Memory B cell (primary cell): ENCODE measurements at regions not wholly inside any gene's neighbourhood (a gene's known extent, or its start where the extent isn't known, plus 50 kb on each side); places are given as distances from the start of the nearest gene placed in this dataset.

ENCODE experiments used
- ATAC-seq: fragments of 150-1000 bp; cut with Tn5 transposase; 2 replicates; pipeline ENCODE4 v1.10.0; 2021; ENCODE audit warnings: low read depth, mild to moderate bottlenecking, moderate library complexity
- DNase-seq, 2 donors: peaks; one replicate each; pipeline ENCODE4 v3.0.0; 2022; ENCODE audit warnings: low spot score in 2 of 2
- H3K27ac Mint-ChIP-seq: one replicate; pipeline ENCODE4 v1.8.0; 2022; ENCODE audit warnings: mild to moderate bottlenecking, moderate library complexity, mixed read lengths
- H3K27me3 Mint-ChIP-seq: one replicate; pipeline ENCODE4 v1.8.0; 2022; ENCODE audit warnings: mixed read lengths
- H3K36me3 Mint-ChIP-seq: one replicate; pipeline ENCODE4 v1.8.0; 2022; ENCODE audit warnings: mild to moderate bottlenecking, mixed read lengths
- H3K4me1 Mint-ChIP-seq: one replicate; pipeline ENCODE4 v1.8.0; 2022; ENCODE audit warnings: mixed read lengths
- H3K4me3 Mint-ChIP-seq: one replicate; pipeline ENCODE4 v1.8.0; 2022; ENCODE audit warnings: mild to moderate bottlenecking, moderate library complexity, mixed read lengths
- H3K9me3 Mint-ChIP-seq: one replicate; pipeline ENCODE4 v1.8.0; 2022; ENCODE audit warnings: mixed read lengths

DNA sequence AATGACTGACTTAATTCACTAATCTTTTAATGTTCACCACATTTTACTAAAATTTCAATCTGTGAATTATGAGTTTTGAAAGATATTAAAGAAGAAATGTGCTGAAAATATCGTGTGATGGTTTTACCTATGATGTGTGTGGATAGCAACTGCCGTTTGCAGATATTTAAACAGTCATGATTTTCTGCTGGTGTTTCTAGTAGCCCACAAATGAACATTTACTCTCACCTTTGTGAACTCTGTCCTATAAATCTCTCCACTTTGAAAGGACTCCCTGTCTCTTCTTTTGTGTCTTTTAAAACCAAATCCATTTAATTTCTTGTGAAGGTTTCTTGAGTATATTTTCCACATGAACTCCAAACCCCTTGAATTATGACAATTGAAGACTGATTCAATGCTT, 771.2 kb upstream of the SALL3 start:
- Mint-ChIP-seq H3K27ac (no peak overlapping the region), H3K4me1 (no peaks in the 10 kb centered on the region), H3K36me3 (no peaks in the 10 kb centered on the region), H3K27me3 (no peaks in the 10 kb centered on the region), H3K4me3 (no peak overlapping the region), H3K9me3 (no peaks in the 10 kb centered on the region)
- ATAC-seq (no peak), DNase-seq (no peak)

DNA sequence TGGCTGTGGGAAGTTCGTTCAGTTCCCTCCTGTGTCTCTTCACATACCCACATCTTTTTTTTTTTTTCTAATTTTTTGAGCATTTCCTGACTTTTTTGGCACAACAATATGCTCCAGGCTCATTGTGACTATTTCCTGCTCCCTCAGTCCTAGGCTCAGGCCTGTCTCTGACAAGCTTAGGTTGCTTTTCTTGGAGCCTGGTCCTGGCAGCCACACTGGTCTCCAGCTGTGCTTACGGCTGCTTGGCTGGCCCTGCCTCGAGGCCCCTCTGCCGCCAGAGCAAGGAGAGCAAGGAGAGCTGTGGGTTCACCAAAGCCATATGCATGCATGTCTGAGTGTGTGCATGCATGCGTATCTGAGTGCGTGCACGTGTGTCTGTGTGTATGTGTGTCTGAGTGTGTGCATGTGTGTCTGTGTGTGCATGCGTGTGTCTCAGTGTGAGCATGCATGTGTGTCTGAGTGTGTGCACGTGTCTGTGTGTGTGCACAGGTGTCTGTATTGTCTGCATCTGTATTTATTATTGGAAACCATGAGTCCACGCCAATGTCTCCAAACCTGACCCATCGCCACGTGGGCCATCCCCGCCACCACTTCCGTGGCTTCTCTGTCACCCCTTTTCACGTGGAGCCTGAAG, 766.1 kb upstream of the SALL3 start:
- Mint-ChIP-seq H3K36me3 (no peaks in the 10 kb centered on the region), H3K4me3 (no peak overlapping the region), H3K27ac (no peak overlapping the region), H3K9me3 (no peaks in the 10 kb centered on the region), H3K4me1 (no peaks in the 10 kb centered on the region), H3K27me3 (no peaks in the 10 kb centered on the region)
- no peak for DNase-seq
- ATAC-seq, result no peak

DNA sequence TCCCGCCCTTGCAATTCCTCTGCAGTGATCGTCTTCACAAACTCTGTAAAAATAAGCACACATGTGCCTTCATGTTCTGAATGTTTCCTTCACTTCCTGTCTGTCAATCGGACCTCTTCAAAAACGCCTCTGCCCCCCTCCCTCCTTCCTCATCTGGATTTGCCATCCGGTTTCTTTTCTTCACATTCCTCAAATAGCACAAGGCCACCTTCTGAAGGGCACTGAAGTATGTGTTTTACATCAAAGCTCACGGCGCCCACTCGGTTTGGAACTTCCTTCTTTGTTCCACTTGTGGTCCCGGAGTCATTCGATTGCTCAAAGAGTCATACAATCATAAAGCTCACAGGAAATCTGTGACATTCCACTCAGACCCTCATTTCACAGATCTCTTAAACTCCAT, 758.1 kb upstream of the SALL3 start:
- no peak for ATAC-seq
- no peaks in the 10 kb centered on the region for H3K27me3 Mint-ChIP-seq

DNA sequence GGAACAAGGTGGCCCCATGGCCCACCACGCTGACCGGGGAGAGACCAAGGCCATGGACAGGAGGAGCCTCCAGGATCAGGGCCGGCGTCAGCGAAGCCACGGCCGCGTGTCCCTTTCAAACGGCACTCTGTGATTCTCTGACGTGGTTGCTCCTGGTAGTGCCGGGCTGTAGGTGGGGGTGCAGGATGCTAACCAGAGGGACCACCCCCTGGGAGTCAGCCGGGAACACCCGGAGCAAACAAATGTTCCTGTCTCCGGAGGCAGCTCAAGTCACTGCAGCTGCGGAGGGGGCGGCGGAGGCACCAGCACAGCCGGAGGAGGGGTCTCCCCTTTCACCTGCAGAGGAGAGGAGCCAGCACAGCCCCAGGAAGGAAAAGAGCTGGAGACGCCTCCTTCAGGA, 750.6 kb upstream of the SALL3 start:
- Mint-ChIP-seq H3K9me3 (no peaks in the 10 kb centered on the region), H3K4me3 (no peak overlapping the region), H3K27me3 (peaks cover 4% of the 10 kb centered on the region), H3K27ac (no peak overlapping the region), H3K36me3 (no peaks in the 10 kb centered on the region), H3K4me1 (no peaks in the 10 kb centered on the region)
- ATAC-seq (no peak), DNase-seq (no peak)

More for the DNA sequence above, 758.1 kb upstream of the SALL3 start:
- H3K9me3 Mint-ChIP-seq, result no peaks in the 10 kb centered on the region
- H3K27ac Mint-ChIP-seq, result no peak overlapping the region
- H3K4me3 Mint-ChIP-seq, result no peak overlapping the region
- H3K36me3 Mint-ChIP-seq, result no peaks in the 10 kb centered on the region
- DNase-seq, result no peak
- H3K4me1 Mint-ChIP-seq, result no peaks in the 10 kb centered on the region

DNA sequence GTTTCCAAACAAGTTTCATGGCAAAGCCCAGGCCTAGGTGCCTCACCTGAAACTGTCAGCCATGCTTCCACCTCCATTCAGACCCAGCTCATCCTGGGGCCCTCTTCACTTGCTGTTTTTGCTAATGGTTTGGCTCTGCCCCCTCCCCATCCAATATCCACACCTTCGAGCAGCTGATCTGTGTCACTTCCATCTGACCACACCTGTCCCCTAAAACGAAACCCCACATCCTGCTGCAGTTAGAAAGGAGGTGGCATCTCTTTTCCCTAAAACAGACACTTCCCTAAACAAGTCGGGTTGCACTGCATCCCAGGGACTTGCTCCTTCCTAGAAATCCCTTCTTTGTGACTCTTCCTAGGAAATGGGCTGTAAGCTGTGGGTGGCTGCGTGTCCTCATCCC, 748.7 kb upstream of the SALL3 start:
- Mint-ChIP-seq H3K36me3 (no peaks in the 10 kb centered on the region), H3K27me3 (peaks cover 4% of the 10 kb centered on the region), H3K9me3 (no peaks in the 10 kb centered on the region), H3K27ac (no peak overlapping the region), H3K4me3 (no peak overlapping the region), H3K4me1 (no peaks in the 10 kb centered on the region)
- ATAC-seq (no peak), DNase-seq (no peak)

DNA sequence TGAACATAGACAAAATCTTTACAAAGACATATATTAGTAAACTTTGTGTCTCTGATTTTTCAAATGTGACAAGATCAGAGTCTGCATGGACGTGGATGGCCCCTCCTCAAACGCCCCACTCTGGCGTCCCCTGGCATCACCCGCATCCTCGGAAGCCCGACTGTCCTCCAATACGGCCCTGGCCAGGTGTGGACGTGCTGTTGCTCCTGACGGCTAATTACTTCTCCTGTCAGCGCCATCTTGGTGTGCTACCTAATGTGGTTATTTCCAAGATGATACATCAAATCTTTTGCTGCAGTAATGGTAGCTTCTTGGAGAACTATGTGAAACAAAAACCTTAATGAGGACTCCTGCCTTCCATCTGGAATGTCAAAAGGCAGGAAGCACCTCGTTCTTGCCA, 747.4 kb upstream of the SALL3 start:
- H3K27me3 Mint-ChIP-seq, result peaks cover 2% of the 10 kb centered on the region
- no peak overlapping the region for H3K27ac Mint-ChIP-seq
- DNase-seq (no peak), ATAC-seq (no peak)
- H3K9me3 Mint-ChIP-seq, result no peaks in the 10 kb centered on the region
- no peaks in the 10 kb centered on the region for H3K4me1 Mint-ChIP-seq
- no peak overlapping the region for H3K4me3 Mint-ChIP-seq
- H3K36me3 Mint-ChIP-seq, result no peaks in the 10 kb centered on the region

DNA sequence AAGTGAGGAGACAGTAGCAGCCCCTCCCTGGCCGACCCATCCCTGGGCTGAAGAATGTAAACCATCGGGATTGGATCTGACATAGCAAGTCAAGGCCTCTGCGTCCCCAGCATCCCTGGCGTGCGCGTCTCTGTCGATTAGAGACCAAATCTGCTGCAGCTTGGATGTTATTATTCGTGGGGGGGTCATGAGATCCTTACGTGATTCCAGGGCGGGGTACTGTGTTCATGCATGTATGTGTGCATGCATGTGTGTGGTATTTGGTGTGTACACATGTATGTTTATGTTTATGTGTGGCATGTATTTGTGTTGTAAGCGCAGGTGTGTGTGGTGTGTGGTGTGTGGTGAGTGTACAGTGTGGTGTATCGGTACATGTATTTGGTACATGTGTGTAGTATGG, 741.8 kb upstream of the SALL3 start:
- DNase-seq (no peak), ATAC-seq (no peak)
- no peak overlapping the region for H3K4me3 Mint-ChIP-seq
- peaks cover 7% of the 10 kb centered on the region for H3K9me3 Mint-ChIP-seq
- H3K4me1 Mint-ChIP-seq, result peaks cover 4% of the 10 kb centered on the region
- no peak overlapping the region for H3K27ac Mint-ChIP-seq
- H3K36me3 Mint-ChIP-seq, result no peaks in the 10 kb centered on the region
- H3K27me3 Mint-ChIP-seq, result no peaks in the 10 kb centered on the region

DNA sequence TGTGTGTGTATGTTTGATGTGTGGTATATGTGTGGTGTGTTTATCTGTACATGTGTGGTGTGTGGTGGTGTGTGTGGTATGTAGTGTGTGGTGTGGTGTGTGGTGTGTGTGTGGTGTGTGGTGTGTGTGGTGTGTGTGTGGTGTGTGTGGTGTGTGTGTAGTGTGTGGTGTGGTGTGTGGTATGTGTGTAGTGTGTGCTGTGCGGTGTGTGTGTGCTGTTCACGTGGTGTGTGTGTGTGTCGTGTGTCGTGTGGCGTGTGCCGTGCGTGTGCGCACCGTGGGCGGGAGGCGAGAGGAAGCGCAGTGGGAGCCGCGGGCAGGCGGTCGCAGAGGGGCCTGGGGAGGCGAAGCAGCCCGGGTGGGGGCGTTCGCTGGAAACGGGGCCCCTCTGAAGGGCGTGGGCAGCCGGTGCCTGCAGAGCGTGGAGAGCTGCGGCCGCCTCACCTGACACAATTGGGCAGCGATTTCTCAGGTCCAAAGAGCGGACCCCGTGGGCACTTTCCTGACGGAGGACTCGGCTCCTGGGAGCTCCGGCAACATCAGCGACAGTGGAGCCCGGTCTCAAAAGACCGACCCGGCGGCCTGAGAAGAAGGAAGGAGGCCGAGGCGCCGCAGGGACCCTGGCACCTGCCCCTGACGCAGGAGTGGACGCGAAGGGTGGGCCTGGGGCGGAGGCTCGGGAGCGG, 741.1 kb upstream of the SALL3 start:
- Mint-ChIP-seq H3K9me3 (peaks cover 7% of the 10 kb centered on the region), H3K36me3 (no peaks in the 10 kb centered on the region), H3K4me3 (no peak overlapping the region), H3K27me3 (no peaks in the 10 kb centered on the region), H3K27ac (no peak overlapping the region), H3K4me1 (peaks cover 4% of the 10 kb centered on the region)
- DNase-seq (no peak), ATAC-seq (no peak)

DNA sequence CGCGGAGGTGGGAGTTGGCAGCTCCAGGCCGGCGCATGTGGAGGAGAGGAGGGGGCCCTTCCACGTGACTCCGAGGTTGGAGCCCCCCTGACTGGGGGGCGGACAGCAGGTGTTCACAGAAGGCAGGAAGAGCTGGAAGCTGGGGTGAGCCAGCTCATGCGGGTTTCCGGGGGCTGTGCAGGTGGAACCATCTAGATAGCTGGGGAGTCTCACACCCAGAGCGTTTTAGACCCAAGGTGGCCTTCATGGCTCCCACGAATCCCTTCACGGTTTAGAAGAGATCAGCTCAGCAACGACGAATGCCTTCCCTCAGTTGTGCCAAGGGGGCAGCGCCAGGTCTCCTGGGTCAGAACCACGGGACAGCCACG, 740.5 kb upstream of the SALL3 start:
- H3K4me1 Mint-ChIP-seq, result peaks cover 4% of the 10 kb centered on the region
- no peak overlapping the region for H3K27ac Mint-ChIP-seq

DNA sequence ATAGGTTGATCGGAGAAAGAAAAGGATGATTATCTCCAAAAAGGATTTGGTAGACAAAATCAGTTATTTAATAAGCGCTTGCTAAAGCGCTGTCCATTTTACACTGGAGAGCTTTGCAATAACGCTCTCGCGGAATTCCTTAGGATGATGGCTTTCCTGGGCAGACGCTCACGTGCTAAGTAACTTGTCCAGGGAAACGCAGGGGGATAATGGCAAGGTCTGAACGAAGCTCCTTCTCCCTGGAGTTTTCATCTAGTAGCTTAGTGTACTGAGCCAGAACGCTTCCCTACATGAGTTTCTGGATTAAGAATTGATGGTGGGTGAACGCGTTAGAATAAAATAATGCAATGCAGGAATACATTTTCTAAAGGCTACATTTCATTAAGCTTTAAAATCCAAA, 739.5 kb upstream of the SALL3 start:
- Mint-ChIP-seq H3K4me1 (peaks cover 6% of the 10 kb centered on the region), H3K27ac (no peak overlapping the region), H3K27me3 (no peaks in the 10 kb centered on the region), H3K9me3 (peaks cover 10% of the 10 kb centered on the region), H3K36me3 (no peaks in the 10 kb centered on the region), H3K4me3 (no peak overlapping the region)
- ATAC-seq (no peak), DNase-seq (no peak)

More for the DNA sequence above, 740.5 kb upstream of the SALL3 start:
- no peak for ATAC-seq
- H3K27me3 Mint-ChIP-seq, result no peaks in the 10 kb centered on the region
- no peak overlapping the region for H3K4me3 Mint-ChIP-seq
- DNase-seq, result no peak
- H3K36me3 Mint-ChIP-seq, result no peaks in the 10 kb centered on the region
- H3K9me3 Mint-ChIP-seq, result peaks cover 7% of the 10 kb centered on the region

DNA sequence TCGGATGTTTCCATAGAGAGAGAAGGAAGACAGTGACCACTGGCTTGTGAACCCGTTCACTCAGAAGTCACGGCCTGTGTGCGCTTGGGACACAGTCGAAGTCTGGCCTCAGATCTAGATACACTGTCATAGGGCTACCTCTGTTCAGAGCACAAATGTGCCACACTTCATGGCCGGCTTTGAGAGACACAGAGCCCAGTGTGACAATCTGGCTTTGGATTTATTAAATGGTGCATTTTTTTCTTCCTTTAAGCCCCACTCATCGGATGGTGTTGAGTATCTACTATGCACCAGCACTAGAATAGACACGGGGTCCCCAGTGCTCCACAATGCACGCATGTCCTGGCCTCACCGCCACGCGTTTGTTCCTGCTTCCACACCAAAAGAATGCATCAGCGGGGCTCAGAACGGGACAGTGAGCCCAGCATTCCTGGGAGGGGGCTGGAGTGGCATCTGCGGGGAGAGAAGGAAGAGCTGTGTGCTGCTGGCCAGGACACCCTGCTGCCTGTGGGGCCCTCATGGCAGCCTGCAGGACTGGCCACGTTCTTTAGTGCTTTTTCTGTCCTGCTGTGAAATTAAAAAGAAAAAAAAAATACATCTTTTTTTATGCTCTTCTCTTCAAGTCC, 738.9 kb upstream of the SALL3 start:
- no peak for ATAC-seq
- Mint-ChIP-seq H3K4me1 (peaks cover 6% of the 10 kb centered on the region), H3K4me3 (no peak overlapping the region)

DNA sequence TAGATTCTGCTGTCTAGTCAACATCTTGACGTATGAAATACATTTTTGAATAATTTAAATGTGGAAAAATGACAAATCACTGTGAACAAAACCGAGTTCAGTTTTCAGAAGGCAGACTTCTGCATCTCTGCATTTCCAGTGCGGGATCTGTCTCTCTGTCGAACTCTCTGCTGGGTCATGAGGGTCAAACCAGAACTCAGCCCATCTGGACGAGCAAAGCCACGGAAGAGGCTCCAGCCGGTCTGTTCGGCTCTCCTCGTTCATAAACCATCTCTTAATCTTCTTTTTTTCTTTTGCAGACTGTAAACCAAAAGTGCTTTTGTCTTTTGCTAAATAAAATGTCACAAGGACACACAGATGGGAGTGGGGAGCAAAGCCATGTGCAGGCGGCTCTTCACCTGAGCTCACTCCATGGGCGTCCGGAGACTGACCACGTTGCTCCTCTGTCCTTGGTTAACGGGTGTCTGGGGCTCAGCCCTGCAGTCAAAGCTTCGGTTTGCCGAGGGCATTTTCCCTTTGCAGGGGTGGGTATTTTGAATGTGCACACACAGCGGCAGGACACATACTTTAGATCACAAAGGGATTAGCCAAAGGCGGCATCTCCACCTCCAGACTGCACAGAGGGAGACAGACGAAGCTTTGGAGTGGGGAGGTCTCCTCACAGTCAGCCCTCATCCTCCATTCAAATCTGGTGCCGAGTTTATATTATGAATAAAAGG, 737.9 kb upstream of the SALL3 start:
- Mint-ChIP-seq H3K4me1 (peaks cover 6% of the 10 kb centered on the region), H3K4me3 (no peak overlapping the region)

More for the DNA sequence above, 738.9 kb upstream of the SALL3 start:
- H3K27ac Mint-ChIP-seq, result no peak overlapping the region
- H3K27me3 Mint-ChIP-seq, result no peaks in the 10 kb centered on the region
- no peak for DNase-seq
- no peaks in the 10 kb centered on the region for H3K36me3 Mint-ChIP-seq
- peaks cover 11% of the 10 kb centered on the region for H3K9me3 Mint-ChIP-seq

DNA sequence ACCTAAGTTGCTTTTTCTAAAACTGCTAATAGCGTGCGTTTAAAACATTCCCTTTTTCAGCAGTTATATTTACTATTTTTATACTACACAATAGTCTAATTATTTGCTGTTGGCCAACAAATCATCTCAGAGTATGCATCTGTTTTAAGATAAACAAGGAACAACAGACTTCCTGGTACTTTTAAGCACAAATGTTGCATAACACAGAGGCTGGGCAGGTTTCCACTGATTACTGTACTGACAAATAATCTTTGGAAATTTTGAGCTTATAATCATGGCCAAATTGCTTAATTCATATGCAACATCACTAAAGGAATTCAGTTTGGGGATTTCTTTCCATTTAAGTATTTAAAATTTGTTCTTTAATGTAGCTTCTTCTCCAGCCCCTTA, 737.4 kb upstream of the SALL3 start:
- Mint-ChIP-seq H3K36me3 (no peaks in the 10 kb centered on the region), H3K27me3 (no peaks in the 10 kb centered on the region), H3K4me1 (peaks cover 6% of the 10 kb centered on the region), H3K27ac (no peak overlapping the region), H3K4me3 (no peak overlapping the region), H3K9me3 (peaks cover 17% of the 10 kb centered on the region)
- ATAC-seq (no peak), DNase-seq (no peak)

More for the DNA sequence above, 737.9 kb upstream of the SALL3 start:
- no peak overlapping the region for H3K27ac Mint-ChIP-seq
- DNase-seq, result no peak
- no peak for ATAC-seq
- peaks cover 17% of the 10 kb centered on the region for H3K9me3 Mint-ChIP-seq
- H3K27me3 Mint-ChIP-seq, result no peaks in the 10 kb centered on the region
- H3K36me3 Mint-ChIP-seq, result no peaks in the 10 kb centered on the region

DNA sequence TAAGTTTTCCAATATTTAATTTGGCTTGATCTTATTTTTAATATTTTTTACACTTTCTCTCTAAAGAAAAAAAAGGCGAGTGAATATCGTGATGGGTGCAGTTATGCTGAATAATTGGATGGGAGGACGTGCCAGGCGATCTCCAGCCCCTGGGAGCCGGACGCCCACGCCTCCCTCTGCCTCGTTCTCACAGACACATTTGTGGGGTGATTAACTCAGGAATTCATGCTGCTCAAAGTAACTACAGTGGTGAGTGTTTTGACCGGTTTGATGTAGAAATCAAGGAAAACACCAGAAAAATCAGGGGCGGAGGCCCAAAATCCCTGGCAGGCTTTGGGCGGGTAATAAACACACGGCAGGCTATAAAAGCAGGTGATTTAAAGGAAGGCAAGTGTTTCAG, 736.8 kb upstream of the SALL3 start:
- DNase-seq, result no peak
- H3K9me3 Mint-ChIP-seq, result peaks cover 17% of the 10 kb centered on the region
- H3K4me1 Mint-ChIP-seq, result peaks cover 6% of the 10 kb centered on the region
- no peak overlapping the region for H3K27ac Mint-ChIP-seq
- H3K27me3 Mint-ChIP-seq, result no peaks in the 10 kb centered on the region
- ATAC-seq, result no peak
- no peaks in the 10 kb centered on the region for H3K36me3 Mint-ChIP-seq
- no peak overlapping the region for H3K4me3 Mint-ChIP-seq
